ENCODE measurements at regions not wholly inside any gene's neighbourhood (a gene's known extent, or its start where the extent isn't known, plus 50 kb on each side); places are given as distances from the start of the nearest gene placed in this dataset.
"Not testable (repeated sequence)": the region's sequence is repeated elsewhere in the genome, so short reads cannot be mapped to it uniquely, and the experiment has no call there.

- DNase-seq (ENCODE audit: low read depth) = no peak
Observed at GRCh38 chr7:68846811-68847325, 751.4 kb upstream of the AUTS2 start.

- DNase-seq (ENCODE audit: low read depth) = no peak
Observed at GRCh38 chr7:68853254-68853653, 745.0 kb upstream of the AUTS2 start.

- no peak for DNase-seq (ENCODE audit: low read depth)
Observed at GRCh38 chr7:68857571-68857970, 740.7 kb upstream of the AUTS2 start.

- no peak for DNase-seq (ENCODE audit: low read depth)
Observed at GRCh38 chr7:68858497-68858896, 739.8 kb upstream of the AUTS2 start.

- DNase-seq (ENCODE audit: low read depth) = no peak
Observed at GRCh38 chr7:68861171-68861570, 737.1 kb upstream of the AUTS2 start.

- DNase-seq (ENCODE audit: low read depth) = no peak
Observed at GRCh38 chr7:68862261-68862660, 736.0 kb upstream of the AUTS2 start.

GRCh38 chr7:68862736-68863135 lies 735.5 kb upstream of the AUTS2 start:
- DNase-seq (ENCODE audit: low read depth) = no peak

GRCh38 chr7:68865351-68866199 lies 732.7 kb upstream of the AUTS2 start:
- DNase-seq (ENCODE audit: low read depth) = no peak

GRCh38 chr7:68866200-68866570 lies 732.1 kb upstream of the AUTS2 start:
- no peak for DNase-seq (ENCODE audit: low read depth)

- not testable (repeated sequence) for DNase-seq (ENCODE audit: low read depth)
Observed at GRCh38 chr7:68866721-68867120, 731.6 kb upstream of the AUTS2 start.

- no peak for DNase-seq (ENCODE audit: low read depth)
Observed at GRCh38 chr7:68868978-68869377, 729.3 kb upstream of the AUTS2 start.

- no peak for DNase-seq (ENCODE audit: low read depth)
Observed at GRCh38 chr7:68873616-68874015, 724.7 kb upstream of the AUTS2 start.

- DNase-seq (ENCODE audit: low read depth) = no peak
Observed at GRCh38 chr7:68875857-68876256, 722.4 kb upstream of the AUTS2 start.

GRCh38 chr7:68887116-68887515 lies 711.2 kb upstream of the AUTS2 start:
- not testable (repeated sequence) for DNase-seq (ENCODE audit: low read depth)

GRCh38 chr7:68888971-68889385 lies 709.3 kb upstream of the AUTS2 start:
- DNase-seq (ENCODE audit: low read depth) = no peak

- no peak for DNase-seq (ENCODE audit: low read depth)
Observed at GRCh38 chr7:68892236-68892635, 706.0 kb upstream of the AUTS2 start.

GRCh38 chr7:68893411-68893810 lies 704.9 kb upstream of the AUTS2 start:
- no peak for DNase-seq (ENCODE audit: low read depth)

GRCh38 chr7:68899156-68899555 lies 699.1 kb upstream of the AUTS2 start:
- not testable (repeated sequence) for DNase-seq (ENCODE audit: low read depth)

- DNase-seq (ENCODE audit: low read depth) = no peak
Observed at GRCh38 chr7:68900096-68900495, 698.2 kb upstream of the AUTS2 start.

GRCh38 chr7:68904630-68905029 lies 693.6 kb upstream of the AUTS2 start:
- DNase-seq (ENCODE audit: low read depth) = no peak

- DNase-seq (ENCODE audit: low read depth) = no peak
Observed at GRCh38 chr7:68911754-68912153, 686.5 kb upstream of the AUTS2 start.

GRCh38 chr7:68914006-68914405 lies 684.3 kb upstream of the AUTS2 start:
- DNase-seq (ENCODE audit: low read depth) = no peak

- DNase-seq (ENCODE audit: low read depth) = no peak
Observed at GRCh38 chr7:68917041-68917651, 681.1 kb upstream of the AUTS2 start.

Data from stimulated activated CD8-positive, alpha-beta memory T cell treated with anti-CD3 and anti-CD28 coated beads, Interleukin-15, amount 100 ng/mL, for 1 hour (primary cell).